HCT116 (cell line): ENCODE measurements at regions not wholly inside any gene's neighbourhood (a gene's known extent, or its start where the extent isn't known, plus 50 kb on each side); places are given as distances from the start of the nearest gene placed in this dataset.

Experiments used
- ATAC-seq: fragments of 200-7000 bp; cut with Tn5 transposase; 2 replicates; pipeline ENCODE4 v1.9.1; 2020; ENCODE audit warnings: mild to moderate bottlenecking, moderate library complexity
- BruUV-seq: library from RNA; stranded (reverse); fragments of 400-500 nt; replicated peaks from 2 replicates; lab custom pipeline; 2021; lab: Mats Ljungman, UMichigan
- CTCF ChIA-PET: fragments of 300-600 bp; sonication (Branson Sonifier 250); formaldehyde crosslinking; loops from one replicate; lab custom pipeline; 2021; ENCODE audit warnings: antibody characterized with exemption; lab: Charles Lee
- POLR2A ChIA-PET: fragments of 300-600, 350-600 bp; sonication (Branson Sonifier 250); formaldehyde crosslinking; loops from one replicate; lab custom pipeline; 2021; ENCODE audit warnings: antibody characterized with exemption; lab: Charles Lee
- RAD21 ChIA-PET, 2 experiments: fragments of 300-600 bp; sonication (Branson Sonifier 250); formaldehyde crosslinking; loops; one replicate each; lab custom pipeline; 2023; ENCODE audit warnings: low total read pairs in 2 of 2; ENCODE audit not compliant: uncharacterized antibody in 2 of 2, unreplicated experiment in 2 of 2, low non-redundant PET in 1 of 2; lab: Charles Lee
- DNase-seq: peaks from one replicate; pipeline ENCODE4 v3.0.0-alpha.2; 2010; ENCODE audit warnings: low read depth, low spot score
- H2AFZ ChIP-seq: fragments of 200-600 bp; shearing (Covaris generic), sonication (generic); 2 replicates; pipeline ENCODE4 v1.6.1; 2017; ENCODE audit warnings: low read depth, mixed run types, mixed read lengths, antibody characterized with exemption, low read length; ENCODE audit not compliant: poor library complexity, severe bottlenecking
- H3K27ac ChIP-seq: 2 replicates; pipeline ENCODE4 v1.5.1; 2012; ENCODE audit warnings: low read depth, low read length
- H3K27me3 ChIP-seq: fragments of 200-600 bp; sonication (generic); 2 replicates; pipeline ENCODE4 v1.6.1; 2016; ENCODE audit warnings: mixed run types, low read length, mixed read lengths; ENCODE audit not compliant: insufficient read depth
- H3K36me3 ChIP-seq, 2 experiments: fragments of 200-500 bp in 1 of 2; fragments of 200-600 bp in 1 of 2; sonication (Bioruptor generic) in 1 of 2; sonication (generic) in 1 of 2; 2 replicates each; pipeline versions ENCODE4 v1.5.1 to v1.6.1; 2014 to 2016; ENCODE audit warnings: low read length in 2 of 2, inconsistent platforms in 1 of 2, mixed read lengths in 1 of 2, mixed run types in 1 of 2; ENCODE audit not compliant: insufficient read depth in 2 of 2, control insufficient read depth in 1 of 2
- H3K4me1 ChIP-seq, 2 experiments: fragments of 200-600 bp in 1 of 2; sonication (generic) in 1 of 2; 2 replicates each; pipeline versions ENCODE4 v1.5.1 to v1.6.1; 2012 to 2017; ENCODE audit warnings: low read length in 2 of 2, inconsistent platforms in 1 of 2, mild to moderate bottlenecking in 1 of 2, mixed read lengths in 1 of 2, mixed run types in 1 of 2, moderate library complexity in 1 of 2; ENCODE audit not compliant: insufficient read depth in 2 of 2, control insufficient read depth in 1 of 2
- H3K4me2 ChIP-seq: fragments of 200-600 bp; sonication (generic); 2 replicates; pipeline ENCODE4 v1.6.1; 2017; ENCODE audit warnings: mixed run types, low read length, mixed read lengths
- H3K4me3 ChIP-seq, 2 experiments: fragments of 200-600 bp in 1 of 2; sonication (generic) in 1 of 2; replicated peaks in 1 of 2; 2 replicates each; pipeline ENCODE4 v1.5.1; 2011 to 2016; ENCODE audit warnings: low read length in 2 of 2, control low read depth in 1 of 2, low read depth in 1 of 2, mild to moderate bottlenecking in 1 of 2, mixed read lengths in 1 of 2, mixed run types in 1 of 2
- H3K79me2 ChIP-seq: fragments of 200-600 bp; sonication (generic); 2 replicates; pipeline ENCODE4 v1.6.1; 2017; ENCODE audit warnings: mild to moderate bottlenecking, mixed run types, low read length, moderate library complexity, mixed read lengths; ENCODE audit not compliant: insufficient read depth
- H3K9ac ChIP-seq: fragments of 200-600 bp; sonication (generic); 2 replicates; pipeline ENCODE4 v1.6.1; 2016; ENCODE audit warnings: low read length, mixed read lengths
- H3K9me2 ChIP-seq: fragments of 200-600 bp; sonication (generic), shearing (Covaris generic); 2 replicates; pipeline ENCODE4 v1.6.1; 2017; ENCODE audit warnings: mixed run types, mild to moderate bottlenecking, moderate library complexity; ENCODE audit not compliant: insufficient read depth
- H3K9me3 ChIP-seq, 2 experiments: fragments of 200-500 bp in 1 of 2; fragments of 200-600 bp in 1 of 2; sonication (Bioruptor generic) in 1 of 2; sonication (generic) in 1 of 2; 2 replicates each; pipeline ENCODE4 v1.6.1; 2014 to 2017; ENCODE audit warnings: low read length in 2 of 2, mixed read lengths in 2 of 2, inconsistent platforms in 1 of 2, low read depth in 1 of 2, mild to moderate bottlenecking in 1 of 2, mixed run types in 1 of 2, moderate library complexity in 1 of 2; ENCODE audit not compliant: control insufficient read depth in 1 of 2, insufficient read depth in 1 of 2
- H4K20me1 ChIP-seq: fragments of 200-600 bp; sonication (generic), shearing (Covaris generic); 2 replicates; pipeline ENCODE4 v1.6.1; 2017; ENCODE audit warnings: mixed run types, mild to moderate bottlenecking, moderate library complexity; ENCODE audit not compliant: insufficient read depth
- ELF1 ChIP-seq: IDR thresholded peaks from 2 replicates; pipeline ENCODE4 v1.6.1; 2012; ENCODE audit warnings: low read depth, borderline replicate concordance
- EZH2 ChIP-seq: fragments of 200-600 bp; sonication (generic); IDR thresholded peaks from 2 replicates; pipeline ENCODE4 v1.6.1; 2017; ENCODE audit warnings: antibody characterized with exemption, mixed run types
- EZH2phosphoT487 ChIP-seq: fragments of 200-600 bp; IDR thresholded peaks from 2 replicates; pipeline ENCODE4 v1.6.1; 2018; ENCODE audit warnings: antibody characterized with exemption, borderline replicate concordance
- FOSL1 ChIP-seq: IDR thresholded peaks from 2 replicates; pipeline ENCODE4 v1.6.1; 2012; ENCODE audit warnings: low read depth
- MAX ChIP-seq: IDR thresholded peaks from 2 replicates; pipeline ENCODE4 v1.6.1; 2012
- TCF7L2 ChIP-seq: IDR thresholded peaks from 2 replicates; pipeline ENCODE4 v1.7.0; 2011; ENCODE audit warnings: borderline replicate concordance, inconsistent platforms; ENCODE audit not compliant: insufficient read depth, insufficient read length; ENCODE audit errors: extremely low read depth
- YY1 ChIP-seq: IDR thresholded peaks from 2 replicates; pipeline ENCODE4 v1.6.1; 2011; ENCODE audit warnings: low read length, low read depth, moderate library complexity, mild to moderate bottlenecking; ENCODE audit not compliant: insufficient replicate concordance; ENCODE audit errors: extremely low read depth
- ZBTB33 ChIP-seq: IDR thresholded peaks from 2 replicates; pipeline ENCODE4 v1.6.1; 2011; ENCODE audit warnings: mild to moderate bottlenecking, low read length, moderate library complexity; ENCODE audit not compliant: insufficient replicate concordance; ENCODE audit errors: extremely low read depth
- ZNF274 ChIP-seq: fragments of 200-500 bp; sonication (Bioruptor generic); IDR thresholded peaks from 2 replicates; pipeline ENCODE4 v1.6.1; 2014; ENCODE audit warnings: mild to moderate bottlenecking, low read depth, low read length, inconsistent platforms
- intact Hi-C: fragments of 100-400 bp; cut with micrococcal nuclease; formaldehyde crosslinking; loops from 2 replicates; pipeline ENCODE4 v1.10.0; 2022

DNA sequence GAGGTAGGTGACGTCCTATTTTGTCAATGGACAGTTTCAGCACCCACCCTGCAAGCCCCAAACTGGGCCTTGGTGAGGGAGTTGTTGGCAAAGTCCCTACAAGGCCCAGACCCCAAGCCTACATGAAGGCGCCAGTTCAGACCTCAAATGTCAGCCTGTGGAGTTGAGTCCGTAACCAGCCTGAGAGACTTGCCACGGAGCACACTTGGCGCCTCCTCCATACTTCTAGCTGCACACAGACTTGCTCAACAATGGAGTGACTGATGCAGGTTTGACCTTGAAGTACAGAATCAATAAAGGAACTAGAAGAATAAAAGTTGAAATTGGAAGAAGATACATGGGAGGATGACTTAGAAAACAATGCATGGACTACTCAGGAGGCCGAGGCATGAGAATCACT lies 134.3 kb downstream of the PROX1 start:
- H3K4me2 ChIP-seq, result no peak overlapping the region
- H3K9ac ChIP-seq, result no peak overlapping the region
- ChIA-PET RAD21 (no interaction called here), CTCF (interaction anchor here (1.0 to 1.9 kb wide), 4 partner anchors 19 to 1002 kb away, joined by 3 to 13 read pairs (median 6); no protein-coding TSS in a partner anchor)
- H3K9me3 ChIP-seq, result peaks cover 8 to 9% of the 10 kb centered on the region in 2 experiments; a peak in 2 of 4 replicates
- no peak overlapping the region for H3K4me3 ChIP-seq
- H3K27ac ChIP-seq, result no peak overlapping the region
- no peaks in the 10 kb centered on the region for H3K36me3 ChIP-seq
- no peaks in the 10 kb centered on the region for H3K27me3 ChIP-seq
- TF ChIP-seq TCF7L2, result no peak
- no peak for TF ChIP-seq YY1
- no peak for TF ChIP-seq EZH2phosphoT487
- no peak for TF ChIP-seq FOSL1
- TF ChIP-seq ZBTB33, result no peak
- no peak for TF ChIP-seq MAX
- no peak for TF ChIP-seq ELF1
- TF ChIP-seq EZH2, result no peak
- TF ChIP-seq ZNF274, result no peak
- TF ChIP-seq, all 23 proteins: peak for 0
- intact Hi-C loops, result loop anchor here (5.0 kb wide), 1 partner anchor 875 kb away; no protein-coding TSS in a partner anchor
- Histone ChIP-seq H3K4me1 (no peaks in the 10 kb centered on the region; a peak in 1 of 4 replicates), H2AFZ (no peak overlapping the region), H3K79me2 (no peaks in the 10 kb centered on the region), H4K20me1 (no peaks in the 10 kb centered on the region), H3K9me2 (no peaks in the 10 kb centered on the region)
- DNase-seq (no peak), ATAC-seq (no peak)
- POLR2A ChIA-PET, result no interaction called here
- BruUV-seq, result no TSS peak
